HEK293 (cell line): ENCODE measurements at regions not wholly inside any gene's neighbourhood (a gene's known extent, or its start where the extent isn't known, plus 50 kb on each side); places are given as distances from the start of the nearest gene placed in this dataset.

Experiments used
- CTCF ChIA-PET: fragments of 350-600 bp; formaldehyde crosslinking; extraction: SDS; loops from one replicate; lab custom pipeline; 2021; ENCODE audit warnings: antibody characterized with exemption; lab: Yijun Ruan, JAX
- POLR2A ChIA-PET: fragments of 300-600 bp; formaldehyde crosslinking; extraction: SDS; loops from one replicate; lab custom pipeline; 2020; ENCODE audit warnings: antibody characterized with exemption, inconsistent platforms; lab: Yijun Ruan, JAX
- H3K27ac ChIP-seq: fragments of 200-500 bp; sonication (Bioruptor generic); 2 replicates; pipeline ENCODE4 v1.5.1; 2014; ENCODE audit warnings: low read depth, low read length, control low read depth, inconsistent platforms; ENCODE audit errors: extremely low read depth
- H3K36me3 ChIP-seq, 2 experiments: fragments of 200-500 bp in 1 of 2; sonication (Bioruptor generic) in 1 of 2; 1 replicate in 1 of 2; 2 replicates in 1 of 2; pipeline ENCODE4 v1.5.1; 2014 to 2017; ENCODE audit warnings: inconsistent platforms in 2 of 2, low read length in 2 of 2; ENCODE audit not compliant: control insufficient read depth in 2 of 2, insufficient read depth in 1 of 2
- H3K4me1 ChIP-seq: fragments of 200-500 bp; sonication (Bioruptor generic); 2 replicates; pipeline ENCODE4 v1.5.1; 2014; ENCODE audit warnings: mild to moderate bottlenecking, low read length, inconsistent platforms; ENCODE audit not compliant: control insufficient read depth, insufficient read depth
- H3K4me3 ChIP-seq: 2 replicates; pipeline ENCODE4 v1.5.1; 2011; ENCODE audit warnings: low read depth, mild to moderate bottlenecking, control low read depth, low read length, moderate library complexity
- H3K9me3 ChIP-seq: fragments of 200-500 bp; sonication (Bioruptor generic); 2 replicates; pipeline ENCODE4 v1.5.1; 2014; ENCODE audit warnings: low read depth, low read length, inconsistent platforms; ENCODE audit not compliant: control insufficient read depth, insufficient read depth
- BCL11A ChIP-seq: fragments of 450-650 bp; formaldehyde crosslinking; IDR thresholded peaks from 2 replicates; pipeline ENCODE4 v1.5.1; 2016; ENCODE audit warnings: low read depth, missing biosample characterization, missing genetic modification characterization
- KLF10 ChIP-seq: fragments of 450-650 bp; IDR thresholded peaks from 2 replicates; pipeline ENCODE4 v1.5.1; 2018; ENCODE audit warnings: missing biosample characterization, mild to moderate bottlenecking, missing genetic modification characterization
- MZF1 ChIP-seq: fragments of 450-650 bp; formaldehyde crosslinking; IDR thresholded peaks from 2 replicates; pipeline ENCODE4 v1.5.1; 2017; ENCODE audit warnings: missing biosample characterization, missing genetic modification characterization, borderline replicate concordance
- RBAK ChIP-seq: fragments of 450-650 bp; formaldehyde crosslinking; IDR thresholded peaks from 2 replicates; pipeline ENCODE4 v1.5.1; 2016; ENCODE audit warnings: missing biosample characterization, missing genetic modification characterization
- SALL2 ChIP-seq: fragments of 450-650 bp; formaldehyde crosslinking; IDR thresholded peaks from 2 replicates; pipeline ENCODE4 v1.5.0; 2017; ENCODE audit warnings: missing biosample characterization, mild to moderate bottlenecking, missing genetic modification characterization, borderline replicate concordance
- SCRT1 ChIP-seq: fragments of 450-650 bp; formaldehyde crosslinking; IDR thresholded peaks from 2 replicates; pipeline ENCODE4 v1.5.1; 2016; ENCODE audit warnings: missing biosample characterization, missing genetic modification characterization, borderline replicate concordance
- TCF7L2 ChIP-seq: IDR thresholded peaks from 2 replicates; pipeline ENCODE4 v1.6.1; 2011; ENCODE audit warnings: low read depth, mild to moderate bottlenecking, inconsistent platforms, low read length, moderate library complexity, borderline replicate concordance
- YY2 ChIP-seq: fragments of 450-650 bp; formaldehyde crosslinking; IDR thresholded peaks from 2 replicates; pipeline ENCODE4 v1.5.1; 2016; ENCODE audit warnings: missing biosample characterization, missing genetic modification characterization
- ZNF112 ChIP-seq: fragments of 450-650 bp; formaldehyde crosslinking; IDR thresholded peaks from 2 replicates; pipeline ENCODE4 v1.5.0; 2017; ENCODE audit warnings: missing biosample characterization, missing genetic modification characterization
- ZNF133 ChIP-seq: fragments of 450-650 bp; formaldehyde crosslinking; IDR thresholded peaks from 2 replicates; pipeline ENCODE4 v1.5.1; 2016; ENCODE audit warnings: missing biosample characterization, missing genetic modification characterization
- ZNF248 ChIP-seq: fragments of 450-650 bp; formaldehyde crosslinking; IDR thresholded peaks from 2 replicates; pipeline ENCODE4 v1.5.1; 2017; ENCODE audit warnings: missing biosample characterization, missing genetic modification characterization
- ZNF416 ChIP-seq: fragments of 450-650 bp; formaldehyde crosslinking; IDR thresholded peaks from 2 replicates; pipeline ENCODE4 v1.5.1; 2016; ENCODE audit warnings: missing biosample characterization, missing genetic modification characterization
- ZNF501 ChIP-seq: fragments of 450-650 bp; formaldehyde crosslinking; IDR thresholded peaks from 2 replicates; pipeline ENCODE4 v1.5.1; 2016; ENCODE audit warnings: missing biosample characterization, missing genetic modification characterization
- ZNF561 ChIP-seq: fragments of 450-650 bp; IDR thresholded peaks from 2 replicates; pipeline ENCODE4 v1.5.1; 2018; ENCODE audit warnings: missing biosample characterization, missing genetic modification characterization, borderline replicate concordance
- ZNF654 ChIP-seq: fragments of 450-650 bp; formaldehyde crosslinking; IDR thresholded peaks from 2 replicates; pipeline ENCODE4 v1.5.1; 2016; ENCODE audit warnings: low read depth, missing biosample characterization, missing genetic modification characterization
- ZNF670 ChIP-seq: fragments of 450-650 bp; formaldehyde crosslinking; IDR thresholded peaks from 2 replicates; pipeline ENCODE4 v1.5.1; 2016; ENCODE audit warnings: missing biosample characterization, missing genetic modification characterization, low read depth
- ZNF707 ChIP-seq: fragments of 450-650 bp; formaldehyde crosslinking; IDR thresholded peaks from 2 replicates; pipeline ENCODE4 v1.5.1; 2016; ENCODE audit warnings: missing biosample characterization, missing genetic modification characterization
- ZNF777 ChIP-seq: fragments of 450-650 bp; formaldehyde crosslinking; IDR thresholded peaks from 2 replicates; pipeline ENCODE4 v1.5.1; 2017; ENCODE audit warnings: missing biosample characterization, missing genetic modification characterization, borderline replicate concordance
- ZSCAN23 ChIP-seq: fragments of 450-650 bp; formaldehyde crosslinking; IDR thresholded peaks from 2 replicates; pipeline ENCODE4 v1.5.1; 2016; ENCODE audit warnings: missing biosample characterization, missing genetic modification characterization
- TF ChIP-seq, protein P1 (sequence below): fragments of 450-650 bp; formaldehyde crosslinking; IDR thresholded peaks from 2 replicates; pipeline ENCODE4 v1.5.1; 2017; ENCODE audit warnings: missing biosample characterization, missing genetic modification characterization
- TF ChIP-seq, protein P2 (sequence below): fragments of 450-650 bp; formaldehyde crosslinking; IDR thresholded peaks from 2 replicates; pipeline ENCODE4 v1.5.1; 2016; ENCODE audit warnings: missing biosample characterization, missing genetic modification characterization, low read depth
- TF ChIP-seq, protein P3 (sequence below): fragments of 450-650 bp; formaldehyde crosslinking; IDR thresholded peaks from 2 replicates; pipeline ENCODE4 v1.5.1; 2016; ENCODE audit warnings: missing biosample characterization, missing genetic modification characterization
- TF ChIP-seq, protein P4 (sequence below): fragments of 450-650 bp; formaldehyde crosslinking; IDR thresholded peaks from 2 replicates; pipeline ENCODE4 v1.5.1; 2016; ENCODE audit warnings: missing biosample characterization, missing genetic modification characterization
- TF ChIP-seq, protein P5 (sequence below): fragments of 450-650 bp; formaldehyde crosslinking; IDR thresholded peaks from 2 replicates; pipeline ENCODE4 v1.5.1; 2016; ENCODE audit warnings: missing biosample characterization, missing genetic modification characterization
- TF ChIP-seq, protein P6 (sequence below): fragments of 450-650 bp; formaldehyde crosslinking; IDR thresholded peaks from 2 replicates; pipeline ENCODE4 v1.5.1; 2016; ENCODE audit warnings: missing biosample characterization, missing genetic modification characterization

DNA sequence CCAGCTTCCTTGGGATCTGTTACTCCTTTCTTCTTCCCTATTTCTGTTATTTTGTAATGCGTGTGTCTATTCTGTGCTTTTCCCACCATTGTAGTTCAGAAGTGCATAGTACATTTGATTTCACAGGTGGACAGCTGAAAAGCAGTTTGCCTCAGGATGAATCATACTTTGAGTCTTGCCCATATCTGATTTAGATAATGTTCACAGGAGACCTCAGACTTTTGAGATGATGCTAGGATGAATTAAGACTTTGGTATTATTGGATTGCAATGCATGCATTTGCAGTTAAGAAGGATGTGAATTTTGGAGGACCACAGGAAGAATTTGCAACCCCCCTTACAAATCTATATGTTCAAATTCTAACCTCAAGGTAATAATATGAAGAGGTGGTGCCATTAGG lies 769.6 kb downstream of the CDH11 start:
- no peaks in the 10 kb centered on the region for H3K4me1 ChIP-seq
- H3K4me3 ChIP-seq = no peak overlapping the region
- no peaks in the 10 kb centered on the region for H3K36me3 ChIP-seq
- CTCF ChIA-PET = no interaction called here
- TF ChIP-seq, protein P1, sequence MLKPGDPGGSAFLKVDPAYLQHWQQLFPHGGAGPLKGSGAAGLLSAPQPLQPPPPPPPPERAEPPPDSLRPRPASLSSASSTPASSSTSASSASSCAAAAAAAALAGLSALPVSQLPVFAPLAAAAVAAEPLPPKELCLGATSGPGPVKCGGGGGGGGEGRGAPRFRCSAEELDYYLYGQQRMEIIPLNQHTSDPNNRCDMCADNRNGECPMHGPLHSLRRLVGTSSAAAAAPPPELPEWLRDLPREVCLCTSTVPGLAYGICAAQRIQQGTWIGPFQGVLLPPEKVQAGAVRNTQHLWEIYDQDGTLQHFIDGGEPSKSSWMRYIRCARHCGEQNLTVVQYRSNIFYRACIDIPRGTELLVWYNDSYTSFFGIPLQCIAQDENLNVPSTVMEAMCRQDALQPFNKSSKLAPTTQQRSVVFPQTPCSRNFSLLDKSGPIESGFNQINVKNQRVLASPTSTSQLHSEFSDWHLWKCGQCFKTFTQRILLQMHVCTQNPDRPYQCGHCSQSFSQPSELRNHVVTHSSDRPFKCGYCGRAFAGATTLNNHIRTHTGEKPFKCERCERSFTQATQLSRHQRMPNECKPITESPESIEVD (tag by site-specific recombination) = no peak
- TF ChIP-seq ZNF248 (tag by site-specific recombination) (no peak), ZNF707 (tag by site-specific recombination) (no peak), ZNF501 (tag by site-specific recombination) (no peak), ZNF416 (tag by site-specific recombination) (no peak), ZNF561 (tag by site-specific recombination) (no peak), MZF1 (no peak)
- TF ChIP-seq, protein P2, sequence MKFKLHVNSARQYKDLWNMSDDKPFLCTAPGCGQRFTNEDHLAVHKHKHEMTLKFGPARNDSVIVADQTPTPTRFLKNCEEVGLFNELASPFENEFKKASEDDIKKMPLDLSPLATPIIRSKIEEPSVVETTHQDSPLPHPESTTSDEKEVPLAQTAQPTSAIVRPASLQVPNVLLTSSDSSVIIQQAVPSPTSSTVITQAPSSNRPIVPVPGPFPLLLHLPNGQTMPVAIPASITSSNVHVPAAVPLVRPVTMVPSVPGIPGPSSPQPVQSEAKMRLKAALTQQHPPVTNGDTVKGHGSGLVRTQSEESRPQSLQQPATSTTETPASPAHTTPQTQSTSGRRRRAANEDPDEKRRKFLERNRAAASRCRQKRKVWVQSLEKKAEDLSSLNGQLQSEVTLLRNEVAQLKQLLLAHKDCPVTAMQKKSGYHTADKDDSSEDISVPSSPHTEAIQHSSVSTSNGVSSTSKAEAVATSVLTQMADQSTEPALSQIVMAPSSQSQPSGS = no peak
- TF ChIP-seq, protein P3, sequence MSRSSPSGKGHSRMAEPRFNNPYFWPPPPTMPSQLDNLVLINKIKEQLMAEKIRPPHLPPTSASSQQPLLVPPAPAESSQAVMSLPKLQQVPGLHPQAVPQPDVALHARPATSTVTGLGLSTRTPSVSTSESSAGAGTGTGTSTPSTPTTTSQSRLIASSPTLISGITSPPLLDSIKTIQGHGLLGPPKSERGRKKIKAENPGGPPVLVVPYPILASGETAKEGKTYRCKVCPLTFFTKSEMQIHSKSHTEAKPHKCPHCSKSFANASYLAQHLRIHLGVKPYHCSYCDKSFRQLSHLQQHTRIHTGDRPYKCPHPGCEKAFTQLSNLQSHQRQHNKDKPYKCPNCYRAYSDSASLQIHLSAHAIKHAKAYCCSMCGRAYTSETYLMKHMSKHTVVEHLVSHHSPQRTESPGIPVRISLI (tag by site-specific recombination) = no peak
- TF ChIP-seq, all 188 proteins: peak for 0
- Histone ChIP-seq H3K9me3 (no peaks in the 10 kb centered on the region), H3K27ac (no peak overlapping the region)
- POLR2A ChIA-PET = no interaction called here

DNA sequence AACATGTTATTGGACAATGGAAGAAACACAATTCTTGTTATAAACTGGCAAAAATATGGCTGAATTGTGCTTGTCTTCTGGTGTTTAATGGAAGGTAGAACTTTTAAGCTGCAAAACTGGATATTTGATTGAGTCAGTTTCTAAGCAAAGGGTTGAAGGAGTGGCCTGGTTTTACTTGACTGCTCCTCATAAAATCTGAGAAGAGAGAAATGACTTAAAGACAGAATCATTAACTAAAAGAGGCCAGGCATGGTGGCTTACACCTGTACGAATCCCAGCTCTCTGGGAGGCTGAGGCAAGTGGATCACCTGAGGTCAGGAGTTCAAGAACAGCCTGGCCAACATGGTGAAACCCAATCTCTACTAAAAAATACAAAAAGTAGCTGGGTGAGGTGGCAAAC lies 770.7 kb downstream of the CDH11 start:
- CTCF ChIA-PET = no interaction called here
- H3K9me3 ChIP-seq = no peaks in the 10 kb centered on the region
- no peak overlapping the region for H3K27ac ChIP-seq
- H3K4me1 ChIP-seq = no peaks in the 10 kb centered on the region
- POLR2A ChIA-PET = no interaction called here
- no peak for TF ChIP-seq ZNF670 (tag by site-specific recombination)
- TF ChIP-seq RBAK = no peak
- TF ChIP-seq ZSCAN23 (tag by site-specific recombination) = no peak
- no peak for TF ChIP-seq BCL11A (tag by site-specific recombination)
- TF ChIP-seq SCRT1 (tag by site-specific recombination) = no peak
- TF ChIP-seq, protein P4, sequence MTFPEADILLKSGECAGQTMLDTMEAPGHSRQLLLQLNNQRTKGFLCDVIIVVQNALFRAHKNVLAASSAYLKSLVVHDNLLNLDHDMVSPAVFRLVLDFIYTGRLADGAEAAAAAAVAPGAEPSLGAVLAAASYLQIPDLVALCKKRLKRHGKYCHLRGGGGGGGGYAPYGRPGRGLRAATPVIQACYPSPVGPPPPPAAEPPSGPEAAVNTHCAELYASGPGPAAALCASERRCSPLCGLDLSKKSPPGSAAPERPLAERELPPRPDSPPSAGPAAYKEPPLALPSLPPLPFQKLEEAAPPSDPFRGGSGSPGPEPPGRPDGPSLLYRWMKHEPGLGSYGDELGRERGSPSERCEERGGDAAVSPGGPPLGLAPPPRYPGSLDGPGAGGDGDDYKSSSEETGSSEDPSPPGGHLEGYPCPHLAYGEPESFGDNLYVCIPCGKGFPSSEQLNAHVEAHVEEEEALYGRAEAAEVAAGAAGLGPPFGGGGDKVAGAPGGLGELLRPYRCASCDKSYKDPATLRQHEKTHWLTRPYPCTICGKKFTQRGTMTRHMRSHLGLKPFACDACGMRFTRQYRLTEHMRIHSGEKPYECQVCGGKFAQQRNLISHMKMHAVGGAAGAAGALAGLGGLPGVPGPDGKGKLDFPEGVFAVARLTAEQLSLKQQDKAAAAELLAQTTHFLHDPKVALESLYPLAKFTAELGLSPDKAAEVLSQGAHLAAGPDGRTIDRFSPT (tag by site-specific recombination) = no peak
- TF ChIP-seq YY2 = no peak
- no peak for TF ChIP-seq ZNF133
- TF ChIP-seq TCF7L2 = no peak
- TF ChIP-seq ZNF248 (tag by site-specific recombination) = no peak
- no peak for TF ChIP-seq SALL2 (tag by site-specific recombination)
- TF ChIP-seq, protein P5, sequence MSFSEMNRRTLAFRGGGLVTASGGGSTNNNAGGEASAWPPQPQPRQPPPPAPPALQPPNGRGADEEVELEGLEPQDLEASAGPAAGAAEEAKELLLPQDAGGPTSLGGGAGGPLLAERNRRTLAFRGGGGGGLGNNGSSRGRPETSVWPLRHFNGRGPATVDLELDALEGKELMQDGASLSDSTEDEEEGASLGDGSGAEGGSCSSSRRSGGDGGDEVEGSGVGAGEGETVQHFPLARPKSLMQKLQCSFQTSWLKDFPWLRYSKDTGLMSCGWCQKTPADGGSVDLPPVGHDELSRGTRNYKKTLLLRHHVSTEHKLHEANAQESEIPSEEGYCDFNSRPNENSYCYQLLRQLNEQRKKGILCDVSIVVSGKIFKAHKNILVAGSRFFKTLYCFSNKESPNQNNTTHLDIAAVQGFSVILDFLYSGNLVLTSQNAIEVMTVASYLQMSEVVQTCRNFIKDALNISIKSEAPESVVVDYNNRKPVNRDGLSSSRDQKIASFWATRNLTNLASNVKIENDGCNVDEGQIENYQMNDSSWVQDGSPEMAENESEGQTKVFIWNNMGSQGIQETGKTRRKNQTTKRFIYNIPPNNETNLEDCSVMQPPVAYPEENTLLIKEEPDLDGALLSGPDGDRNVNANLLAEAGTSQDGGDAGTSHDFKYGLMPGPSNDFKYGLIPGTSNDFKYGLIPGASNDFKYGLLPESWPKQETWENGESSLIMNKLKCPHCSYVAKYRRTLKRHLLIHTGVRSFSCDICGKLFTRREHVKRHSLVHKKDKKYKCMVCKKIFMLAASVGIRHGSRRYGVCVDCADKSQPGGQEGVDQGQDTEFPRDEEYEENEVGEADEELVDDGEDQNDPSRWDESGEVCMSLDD = no peak
- no peak for TF ChIP-seq ZNF654
- no peak for TF ChIP-seq ZNF777
- no peak for TF ChIP-seq ZNF112 (tag by site-specific recombination)
- no peak for TF ChIP-seq KLF10 (tag by site-specific recombination)
- TF ChIP-seq, protein P6, sequence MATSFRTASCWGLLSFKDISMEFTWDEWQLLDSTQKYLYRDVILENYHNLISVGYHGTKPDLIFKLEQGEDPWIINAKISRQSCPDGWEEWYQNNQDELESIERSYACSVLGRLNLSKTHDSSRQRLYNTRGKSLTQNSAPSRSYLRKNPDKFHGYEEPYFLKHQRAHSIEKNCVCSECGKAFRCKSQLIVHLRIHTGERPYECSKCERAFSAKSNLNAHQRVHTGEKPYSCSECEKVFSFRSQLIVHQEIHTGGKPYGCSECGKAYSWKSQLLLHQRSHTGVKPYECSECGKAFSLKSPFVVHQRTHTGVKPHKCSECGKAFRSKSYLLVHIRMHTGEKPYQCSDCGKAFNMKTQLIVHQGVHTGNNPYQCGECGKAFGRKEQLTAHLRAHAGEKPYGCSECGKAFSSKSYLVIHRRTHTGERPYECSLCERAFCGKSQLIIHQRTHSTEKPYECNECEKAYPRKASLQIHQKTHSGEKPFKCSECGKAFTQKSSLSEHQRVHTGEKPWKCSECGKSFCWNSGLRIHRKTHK = no peak
- TF ChIP-seq, all 188 proteins: peak for 0
- Histone ChIP-seq H3K4me3 (no peak overlapping the region), H3K36me3 (no peaks in the 10 kb centered on the region)
